GM23338 (cell line): ENCODE measurements at regions not wholly inside any gene's neighbourhood (a gene's known extent, or its start where the extent isn't known, plus 50 kb on each side); places are given as distances from the start of the nearest gene placed in this dataset.

ENCODE experiments used
- ATAC-seq: fragments of 200-7000 bp; cut with Tn5 transposase; 3 replicates; pipeline ENCODE4 v1.9.1; 2020
- DNase-seq: peaks from one replicate; pipeline ENCODE4 v3.0.0-alpha.2; 2015; ENCODE audit warnings: low spot score
- H2AFZ ChIP-seq: fragments of 200-600 bp; sonication (generic); 2 replicates; pipeline ENCODE4 v1.8.0; 2016; ENCODE audit warnings: antibody characterized with exemption, mild to moderate bottlenecking, moderate library complexity
- H3F3A ChIP-seq: fragments of 200-600 bp; sonication (generic); replicated peaks from 2 replicates; pipeline ENCODE4 v1.8.0; 2017; ENCODE audit warnings: antibody characterized with exemption, mixed run types, low read depth
- H3K27ac ChIP-seq: fragments of 200-600 bp; sonication (generic); 2 replicates; pipeline ENCODE4 v1.6.1; 2016; ENCODE audit warnings: low read depth
- H3K27me3 ChIP-seq: fragments of 200-600 bp; sonication (generic); 2 replicates; pipeline ENCODE4 v1.8.0; 2016; ENCODE audit warnings: mild to moderate bottlenecking, mixed run types, moderate library complexity; ENCODE audit not compliant: insufficient read depth
- H3K36me3 ChIP-seq: fragments of 200-600 bp; sonication (generic); 2 replicates; pipeline ENCODE4 v1.8.0; 2016; ENCODE audit warnings: mild to moderate bottlenecking; ENCODE audit not compliant: insufficient read depth
- H3K4me1 ChIP-seq: fragments of 200-600 bp; sonication (generic); 2 replicates; pipeline ENCODE4 v1.8.0; 2016; ENCODE audit warnings: mild to moderate bottlenecking, moderate library complexity; ENCODE audit not compliant: insufficient read depth
- H3K4me2 ChIP-seq: fragments of 200-600 bp; sonication (generic); 2 replicates; pipeline ENCODE4 v1.7.1; 2017; ENCODE audit warnings: mixed run types
- H3K4me3 ChIP-seq: fragments of 200-600 bp; sonication (generic); 2 replicates; pipeline ENCODE4 v1.6.1; 2016; ENCODE audit warnings: mixed run types
- H3K79me2 ChIP-seq: fragments of 200-600 bp; sonication (generic); replicated peaks from 2 replicates; pipeline ENCODE4 v1.8.0; 2017; ENCODE audit warnings: mild to moderate bottlenecking; ENCODE audit not compliant: insufficient read depth
- H3K9me2 ChIP-seq: fragments of 200-600 bp; sonication (generic); 2 replicates; pipeline ENCODE4 v1.8.0; 2017; ENCODE audit not compliant: insufficient read depth
- H4K20me1 ChIP-seq: fragments of 200-600 bp; sonication (generic); replicated peaks from 2 replicates; pipeline ENCODE4 v1.8.0; 2017; ENCODE audit warnings: mild to moderate bottlenecking; ENCODE audit not compliant: insufficient read depth
- H3K27ac Mint-ChIP-seq: 2 replicates; pipeline ENCODE4 v1.8.0; 2020; ENCODE audit warnings: inconsistent platforms, mild to moderate bottlenecking, moderate library complexity, mixed read lengths
- H3K27me3 Mint-ChIP-seq: 3 replicates; pipeline ENCODE4 v1.8.0; 2022; ENCODE audit warnings: low read depth, mild to moderate bottlenecking, moderate library complexity, mixed read lengths, inconsistent platforms; ENCODE audit not compliant: insufficient read depth, poor library complexity
- H3K36me3 Mint-ChIP-seq: 3 replicates; pipeline ENCODE4 v1.8.0; 2021; ENCODE audit warnings: low read depth, mild to moderate bottlenecking, inconsistent platforms, moderate library complexity, mixed read lengths
- H3K4me1 Mint-ChIP-seq: 3 replicates; pipeline ENCODE4 v1.8.0; 2020; ENCODE audit warnings: mild to moderate bottlenecking, inconsistent platforms, mixed read lengths
- H3K4me3 Mint-ChIP-seq: 3 replicates; pipeline ENCODE4 v1.8.0; 2021; ENCODE audit warnings: moderate library complexity, mild to moderate bottlenecking, inconsistent platforms, mixed read lengths
- H3K9me3 Mint-ChIP-seq: 3 replicates; pipeline ENCODE4 v1.8.0; 2020; ENCODE audit warnings: moderate library complexity, mild to moderate bottlenecking, inconsistent platforms, mixed read lengths
- CREB1 ChIP-seq: fragments of 250-450 bp; sonication (Bioruptor Pico); IDR thresholded peaks from 2 replicates; pipeline ENCODE4 v1.5.0; 2020; ENCODE audit warnings: low read depth, mild to moderate bottlenecking, moderate library complexity
- EZH2phosphoT487 ChIP-seq: fragments of 200-600 bp; sonication (generic); IDR thresholded peaks from one replicate; pipeline ENCODE4 v1.8.1; 2018; ENCODE audit warnings: antibody characterized with exemption; ENCODE audit not compliant: unreplicated experiment
- JUNB ChIP-seq: IDR thresholded peaks from one replicate; pipeline ENCODE4 v1.6.1; 2016; ENCODE audit warnings: antibody characterized with exemption; ENCODE audit not compliant: unreplicated experiment
- STAT1 ChIP-seq: IDR thresholded peaks from one replicate; pipeline ENCODE4 v1.6.1; 2016; ENCODE audit warnings: antibody characterized with exemption; ENCODE audit not compliant: unreplicated experiment
- TF ChIP-seq, protein P1 (sequence below): fragments of 250-450 bp; sonication (Bioruptor Pico); IDR thresholded peaks from 2 replicates; pipeline ENCODE4 v1.5.0; 2020; ENCODE audit warnings: mild to moderate bottlenecking, moderate library complexity
- TF ChIP-seq, protein P2 (sequence below), 2 experiments: fragments of 200-600 bp in 1 of 2; sonication (generic) in 1 of 2; conservative IDR thresholded peaks; 2 replicates each; pipeline versions ENCODE4 v1.5.1 to v1.6.1; 2016 to 2017; ENCODE audit warnings: antibody characterized with exemption in 2 of 2, low read depth in 2 of 2, mild to moderate bottlenecking in 2 of 2, moderate library complexity in 1 of 2
- TF ChIP-seq, protein P3 (sequence below): IDR thresholded peaks from one replicate; pipeline ENCODE4 v1.6.1; 2018; ENCODE audit warnings: antibody characterized with exemption; ENCODE audit not compliant: unreplicated experiment

DNA sequence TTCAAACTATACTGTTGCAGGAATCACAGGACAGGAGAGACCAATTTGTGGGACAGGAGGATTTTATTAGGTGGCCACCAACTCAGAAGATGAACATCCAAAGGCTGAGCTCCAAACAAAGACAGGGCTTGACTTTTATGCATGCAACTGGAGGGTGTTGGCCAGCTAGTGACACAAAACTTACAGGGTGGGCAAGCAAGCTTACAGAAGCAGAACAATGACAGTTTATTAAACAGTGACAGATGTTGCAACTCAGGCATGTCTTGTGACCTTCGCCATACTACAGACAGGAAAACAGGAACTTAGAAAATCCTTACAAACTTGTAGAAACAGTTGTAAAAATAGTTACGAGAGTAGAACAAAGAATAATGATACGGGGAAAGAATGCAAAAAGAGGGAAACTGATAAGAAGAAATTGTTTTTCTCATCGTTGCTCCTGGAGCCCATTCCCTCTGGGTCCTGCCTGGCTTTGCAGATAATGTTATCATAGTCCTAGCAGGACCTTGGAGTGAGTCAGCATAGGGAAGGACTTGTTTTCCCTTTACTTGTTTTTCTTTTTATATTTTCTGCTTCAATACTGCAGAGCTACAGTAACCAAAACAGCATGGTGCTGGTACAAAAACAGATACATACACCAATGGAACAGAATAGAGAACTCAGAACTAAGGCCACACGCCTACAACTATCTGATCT is 2083.0 kb upstream of the ACO1 start:
- no peaks in the 10 kb centered on the region for H3K79me2 ChIP-seq
- H3K27me3 ChIP-seq, result no peaks in the 10 kb centered on the region
- H3F3A ChIP-seq, result no peaks in the 10 kb centered on the region
- H4K20me1 ChIP-seq, result no peaks in the 10 kb centered on the region
- peaks cover 10% of the 10 kb centered on the region; the same call in 2 of the 3 replicates for H3K36me3 Mint-ChIP-seq
- no peak overlapping the region for H3K4me3 Mint-ChIP-seq
- ATAC-seq, result no peak
- no peaks in the 10 kb centered on the region for H3K27me3 Mint-ChIP-seq
- H3K4me3 ChIP-seq, result no peak overlapping the region
- H3K4me2 ChIP-seq, result no peak overlapping the region
- no peaks in the 10 kb centered on the region for H3K36me3 ChIP-seq
- peak overlapping the region; percentile 18; the same call in 1 of the 2 replicates for H2AFZ ChIP-seq
- no peak for DNase-seq
- H3K27ac ChIP-seq, result no peak overlapping the region
- peaks cover 23% of the 10 kb centered on the region for H3K9me2 ChIP-seq
- H3K9me3 Mint-ChIP-seq, result peaks cover 9% of the 10 kb centered on the region; the same call in 2 of the 3 replicates
- TF ChIP-seq, protein P1, sequence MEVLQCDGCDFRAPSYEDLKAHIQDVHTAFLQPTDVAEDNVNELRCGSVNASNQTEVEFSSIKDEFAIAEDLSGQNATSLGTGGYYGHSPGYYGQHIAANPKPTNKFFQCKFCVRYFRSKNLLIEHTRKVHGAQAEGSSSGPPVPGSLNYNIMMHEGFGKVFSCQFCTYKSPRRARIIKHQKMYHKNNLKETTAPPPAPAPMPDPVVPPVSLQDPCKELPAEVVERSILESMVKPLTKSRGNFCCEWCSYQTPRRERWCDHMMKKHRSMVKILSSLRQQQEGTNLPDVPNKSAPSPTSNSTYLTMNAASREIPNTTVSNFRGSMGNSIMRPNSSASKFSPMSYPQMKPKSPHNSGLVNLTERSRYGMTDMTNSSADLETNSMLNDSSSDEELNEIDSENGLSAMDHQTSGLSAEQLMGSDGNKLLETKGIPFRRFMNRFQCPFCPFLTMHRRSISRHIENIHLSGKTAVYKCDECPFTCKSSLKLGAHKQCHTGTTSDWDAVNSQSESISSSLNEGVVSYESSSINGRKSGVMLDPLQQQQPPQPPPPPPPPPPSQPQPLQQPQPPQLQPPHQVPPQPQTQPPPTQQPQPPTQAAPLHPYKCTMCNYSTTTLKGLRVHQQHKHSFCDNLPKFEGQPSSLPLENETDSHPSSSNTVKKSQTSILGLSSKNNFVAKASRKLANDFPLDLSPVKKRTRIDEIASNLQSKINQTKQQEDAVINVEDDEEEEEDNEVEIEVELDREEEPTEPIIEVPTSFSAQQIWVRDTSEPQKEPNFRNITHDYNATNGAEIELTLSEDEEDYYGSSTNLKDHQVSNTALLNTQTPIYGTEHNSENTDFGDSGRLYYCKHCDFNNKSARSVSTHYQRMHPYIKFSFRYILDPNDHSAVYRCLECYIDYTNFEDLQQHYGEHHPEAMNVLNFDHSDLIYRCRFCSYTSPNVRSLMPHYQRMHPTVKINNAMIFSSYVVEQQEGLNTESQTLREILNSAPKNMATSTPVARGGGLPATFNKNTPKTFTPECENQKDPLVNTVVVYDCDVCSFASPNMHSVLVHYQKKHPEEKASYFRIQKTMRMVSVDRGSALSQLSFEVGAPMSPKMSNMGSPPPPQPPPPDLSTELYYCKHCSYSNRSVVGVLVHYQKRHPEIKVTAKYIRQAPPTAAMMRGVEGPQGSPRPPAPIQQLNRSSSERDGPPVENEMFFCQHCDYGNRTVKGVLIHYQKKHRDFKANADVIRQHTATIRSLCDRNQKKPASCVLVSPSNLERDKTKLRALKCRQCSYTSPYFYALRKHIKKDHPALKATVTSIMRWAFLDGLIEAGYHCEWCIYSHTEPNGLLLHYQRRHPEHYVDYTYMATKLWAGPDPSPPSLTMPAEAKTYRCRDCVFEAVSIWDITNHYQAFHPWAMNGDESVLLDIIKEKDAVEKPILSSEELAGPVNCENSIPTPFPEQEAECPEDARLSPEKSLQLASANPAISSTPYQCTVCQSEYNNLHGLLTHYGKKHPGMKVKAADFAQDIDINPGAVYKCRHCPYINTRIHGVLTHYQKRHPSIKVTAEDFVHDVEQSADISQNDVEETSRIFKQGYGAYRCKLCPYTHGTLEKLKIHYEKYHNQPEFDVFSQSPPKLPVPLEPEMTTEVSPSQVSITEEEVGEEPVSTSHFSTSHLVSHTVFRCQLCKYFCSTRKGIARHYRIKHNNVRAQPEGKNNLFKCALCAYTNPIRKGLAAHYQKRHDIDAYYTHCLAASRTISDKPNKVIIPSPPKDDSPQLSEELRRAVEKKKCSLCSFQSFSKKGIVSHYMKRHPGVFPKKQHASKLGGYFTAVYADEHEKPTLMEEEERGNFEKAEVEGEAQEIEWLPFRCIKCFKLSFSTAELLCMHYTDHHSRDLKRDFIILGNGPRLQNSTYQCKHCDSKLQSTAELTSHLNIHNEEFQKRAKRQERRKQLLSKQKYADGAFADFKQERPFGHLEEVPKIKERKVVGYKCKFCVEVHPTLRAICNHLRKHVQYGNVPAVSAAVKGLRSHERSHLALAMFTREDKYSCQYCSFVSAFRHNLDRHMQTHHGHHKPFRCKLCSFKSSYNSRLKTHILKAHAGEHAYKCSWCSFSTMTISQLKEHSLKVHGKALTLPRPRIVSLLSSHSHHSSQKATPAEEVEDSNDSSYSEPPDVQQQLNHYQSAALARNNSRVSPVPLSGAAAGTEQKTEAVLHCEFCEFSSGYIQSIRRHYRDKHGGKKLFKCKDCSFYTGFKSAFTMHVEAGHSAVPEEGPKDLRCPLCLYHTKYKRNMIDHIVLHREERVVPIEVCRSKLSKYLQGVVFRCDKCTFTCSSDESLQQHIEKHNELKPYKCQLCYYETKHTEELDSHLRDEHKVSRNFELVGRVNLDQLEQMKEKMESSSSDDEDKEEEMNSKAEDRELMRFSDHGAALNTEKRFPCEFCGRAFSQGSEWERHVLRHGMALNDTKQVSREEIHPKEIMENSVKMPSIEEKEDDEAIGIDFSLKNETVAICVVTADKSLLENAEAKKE (CRISPR knock-in tag), result no peak
- TF ChIP-seq, protein P2, sequence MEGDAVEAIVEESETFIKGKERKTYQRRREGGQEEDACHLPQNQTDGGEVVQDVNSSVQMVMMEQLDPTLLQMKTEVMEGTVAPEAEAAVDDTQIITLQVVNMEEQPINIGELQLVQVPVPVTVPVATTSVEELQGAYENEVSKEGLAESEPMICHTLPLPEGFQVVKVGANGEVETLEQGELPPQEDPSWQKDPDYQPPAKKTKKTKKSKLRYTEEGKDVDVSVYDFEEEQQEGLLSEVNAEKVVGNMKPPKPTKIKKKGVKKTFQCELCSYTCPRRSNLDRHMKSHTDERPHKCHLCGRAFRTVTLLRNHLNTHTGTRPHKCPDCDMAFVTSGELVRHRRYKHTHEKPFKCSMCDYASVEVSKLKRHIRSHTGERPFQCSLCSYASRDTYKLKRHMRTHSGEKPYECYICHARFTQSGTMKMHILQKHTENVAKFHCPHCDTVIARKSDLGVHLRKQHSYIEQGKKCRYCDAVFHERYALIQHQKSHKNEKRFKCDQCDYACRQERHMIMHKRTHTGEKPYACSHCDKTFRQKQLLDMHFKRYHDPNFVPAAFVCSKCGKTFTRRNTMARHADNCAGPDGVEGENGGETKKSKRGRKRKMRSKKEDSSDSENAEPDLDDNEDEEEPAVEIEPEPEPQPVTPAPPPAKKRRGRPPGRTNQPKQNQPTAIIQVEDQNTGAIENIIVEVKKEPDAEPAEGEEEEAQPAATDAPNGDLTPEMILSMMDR (conservative IDR thresholded peaks at IDR 0.05; ENCODE audit: low read depth in 2 of 2), result no peak
- TF ChIP-seq EZH2phosphoT487 (no peak), JUNB (no peak), STAT1 (no peak), CREB1 (no peak)
- TF ChIP-seq, protein P3, sequence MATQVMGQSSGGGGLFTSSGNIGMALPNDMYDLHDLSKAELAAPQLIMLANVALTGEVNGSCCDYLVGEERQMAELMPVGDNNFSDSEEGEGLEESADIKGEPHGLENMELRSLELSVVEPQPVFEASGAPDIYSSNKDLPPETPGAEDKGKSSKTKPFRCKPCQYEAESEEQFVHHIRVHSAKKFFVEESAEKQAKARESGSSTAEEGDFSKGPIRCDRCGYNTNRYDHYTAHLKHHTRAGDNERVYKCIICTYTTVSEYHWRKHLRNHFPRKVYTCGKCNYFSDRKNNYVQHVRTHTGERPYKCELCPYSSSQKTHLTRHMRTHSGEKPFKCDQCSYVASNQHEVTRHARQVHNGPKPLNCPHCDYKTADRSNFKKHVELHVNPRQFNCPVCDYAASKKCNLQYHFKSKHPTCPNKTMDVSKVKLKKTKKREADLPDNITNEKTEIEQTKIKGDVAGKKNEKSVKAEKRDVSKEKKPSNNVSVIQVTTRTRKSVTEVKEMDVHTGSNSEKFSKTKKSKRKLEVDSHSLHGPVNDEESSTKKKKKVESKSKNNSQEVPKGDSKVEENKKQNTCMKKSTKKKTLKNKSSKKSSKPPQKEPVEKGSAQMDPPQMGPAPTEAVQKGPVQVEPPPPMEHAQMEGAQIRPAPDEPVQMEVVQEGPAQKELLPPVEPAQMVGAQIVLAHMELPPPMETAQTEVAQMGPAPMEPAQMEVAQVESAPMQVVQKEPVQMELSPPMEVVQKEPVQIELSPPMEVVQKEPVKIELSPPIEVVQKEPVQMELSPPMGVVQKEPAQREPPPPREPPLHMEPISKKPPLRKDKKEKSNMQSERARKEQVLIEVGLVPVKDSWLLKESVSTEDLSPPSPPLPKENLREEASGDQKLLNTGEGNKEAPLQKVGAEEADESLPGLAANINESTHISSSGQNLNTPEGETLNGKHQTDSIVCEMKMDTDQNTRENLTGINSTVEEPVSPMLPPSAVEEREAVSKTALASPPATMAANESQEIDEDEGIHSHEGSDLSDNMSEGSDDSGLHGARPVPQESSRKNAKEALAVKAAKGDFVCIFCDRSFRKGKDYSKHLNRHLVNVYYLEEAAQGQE, result no peak
- H3K4me1 ChIP-seq, result no peaks in the 10 kb centered on the region
- H3K27ac Mint-ChIP-seq, result no peak overlapping the region
- no peaks in the 10 kb centered on the region for H3K4me1 Mint-ChIP-seq
